Daoy (cell line): ENCODE measurements at regions not wholly inside any gene's neighbourhood (a gene's known extent, or its start where the extent isn't known, plus 50 kb on each side); places are given as distances from the start of the nearest gene placed in this dataset.
A peak's percentile ranks its signal among the peaks of the same experiment; 100 is the strongest.

Experiments used
- DNase-seq: peaks from one replicate; pipeline ENCODE4 v3.0.0-alpha.2; 2015; ENCODE audit warnings: low read depth

DNA sequence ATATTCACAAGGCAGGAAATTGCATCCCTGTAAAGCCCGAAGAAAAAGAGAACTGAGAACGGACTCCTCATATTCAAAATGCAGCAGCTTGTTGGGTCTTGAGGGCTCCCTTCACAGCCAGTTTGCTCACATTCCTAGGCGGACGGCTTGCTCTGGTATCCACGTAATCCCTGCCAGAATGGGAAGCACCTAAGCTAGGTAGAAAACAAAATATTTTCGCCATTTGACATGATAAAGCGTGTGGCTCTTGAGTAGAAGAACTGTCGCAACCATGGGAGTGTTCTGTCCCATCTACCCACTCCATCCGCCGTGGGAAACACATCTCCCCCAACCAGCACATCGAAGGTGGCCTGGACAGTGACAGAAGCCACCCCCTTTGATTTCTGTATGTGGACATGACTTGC, 183.1 kb downstream of the GAS1 start:
- no peak for DNase-seq

DNA sequence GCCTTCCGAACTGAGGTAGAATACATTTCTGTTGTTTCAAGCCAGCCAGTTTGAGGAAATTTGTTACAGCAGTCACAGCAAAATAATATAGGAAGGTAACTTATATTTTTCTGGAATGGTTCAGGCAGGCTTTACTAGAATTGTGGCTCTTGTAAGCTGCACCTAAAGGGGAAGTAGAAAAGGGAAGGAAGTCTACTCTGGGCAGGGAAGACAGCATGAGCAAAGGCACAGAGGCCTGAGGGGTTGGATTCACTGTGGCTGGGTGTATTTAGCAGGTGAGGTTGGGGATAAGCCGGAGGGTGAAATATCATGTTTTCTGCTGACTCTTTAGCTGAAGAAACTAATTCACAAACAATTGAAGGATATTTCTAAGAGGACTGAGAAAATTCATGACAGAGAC, 183.5 kb downstream of the GAS1 start:
- no peak for DNase-seq

DNA sequence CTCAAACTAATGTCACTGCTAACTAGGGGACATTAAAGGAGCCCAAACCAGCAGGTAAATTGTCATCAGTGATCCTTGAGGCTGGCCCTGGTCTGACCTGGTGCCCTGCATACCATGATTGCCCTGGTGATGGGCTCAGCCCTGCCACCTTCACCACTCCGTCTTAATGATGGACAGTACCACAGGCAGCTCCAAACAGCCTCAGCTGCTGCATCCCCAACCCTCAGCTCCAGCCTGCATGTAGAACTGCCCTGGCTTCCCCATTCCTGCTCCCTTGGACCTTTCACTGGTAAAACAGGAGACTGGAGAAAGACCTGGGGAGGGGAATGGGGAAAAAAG, 190.0 kb downstream of the GAS1 start:
- no peak for DNase-seq

DNA sequence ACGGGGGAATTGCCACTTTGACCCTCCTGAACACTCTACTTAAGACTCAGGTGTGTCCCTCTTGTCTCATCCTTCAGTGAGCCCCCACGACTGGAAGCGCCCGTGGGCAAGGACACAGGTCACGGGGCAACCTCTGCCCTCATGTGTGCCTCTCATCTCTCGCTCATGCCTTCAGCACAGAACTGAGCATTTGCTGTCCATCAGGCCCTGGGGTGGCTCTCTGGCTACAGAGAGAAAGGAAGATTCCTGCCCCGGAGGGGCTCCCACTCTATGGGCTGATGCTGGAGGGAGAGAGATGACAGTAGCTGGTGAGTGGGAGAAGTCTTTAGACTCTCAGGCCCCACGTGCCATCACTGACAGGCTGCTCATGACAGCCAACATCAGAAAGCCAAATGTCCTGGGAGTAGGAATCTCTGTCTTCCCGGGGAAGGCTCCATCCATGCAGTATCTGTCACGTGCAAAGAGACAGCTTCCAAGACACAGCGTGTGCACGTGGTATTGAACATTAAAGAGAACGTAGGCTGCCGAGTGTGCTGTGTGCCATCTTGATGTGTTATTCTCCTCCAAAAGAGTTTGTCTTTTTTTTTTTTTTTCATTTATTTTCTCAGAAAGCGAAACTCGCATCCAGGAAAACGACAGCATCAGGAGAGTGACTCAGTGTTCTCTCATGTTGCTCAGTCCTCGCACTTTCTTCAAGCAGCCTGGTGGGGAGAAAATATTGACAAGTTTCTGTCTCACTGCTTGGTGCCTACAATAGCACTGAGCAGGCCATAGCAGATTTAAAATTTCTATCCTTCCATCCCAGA, 190.5 kb downstream of the GAS1 start:
- DNase-seq = no peak

DNA sequence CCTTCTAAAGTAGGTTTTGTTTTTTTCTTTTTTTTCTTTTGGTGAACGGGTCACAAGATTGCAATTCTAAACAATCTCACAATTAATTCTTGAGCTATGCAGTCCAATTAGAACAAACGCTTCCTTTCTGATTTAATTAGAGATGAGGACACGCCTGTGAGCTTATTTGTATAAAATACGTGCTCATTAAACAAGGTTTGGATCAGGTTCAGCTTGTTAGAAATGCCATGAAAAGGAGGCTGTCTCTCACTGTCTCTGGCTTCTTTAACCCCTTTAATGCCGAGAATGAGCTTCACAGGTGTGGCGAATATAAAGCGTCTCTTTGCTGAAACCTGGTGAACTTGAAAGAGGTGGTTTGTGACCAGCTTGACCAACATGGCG, 191.8 kb downstream of the GAS1 start:
- DNase-seq = no peak

DNA sequence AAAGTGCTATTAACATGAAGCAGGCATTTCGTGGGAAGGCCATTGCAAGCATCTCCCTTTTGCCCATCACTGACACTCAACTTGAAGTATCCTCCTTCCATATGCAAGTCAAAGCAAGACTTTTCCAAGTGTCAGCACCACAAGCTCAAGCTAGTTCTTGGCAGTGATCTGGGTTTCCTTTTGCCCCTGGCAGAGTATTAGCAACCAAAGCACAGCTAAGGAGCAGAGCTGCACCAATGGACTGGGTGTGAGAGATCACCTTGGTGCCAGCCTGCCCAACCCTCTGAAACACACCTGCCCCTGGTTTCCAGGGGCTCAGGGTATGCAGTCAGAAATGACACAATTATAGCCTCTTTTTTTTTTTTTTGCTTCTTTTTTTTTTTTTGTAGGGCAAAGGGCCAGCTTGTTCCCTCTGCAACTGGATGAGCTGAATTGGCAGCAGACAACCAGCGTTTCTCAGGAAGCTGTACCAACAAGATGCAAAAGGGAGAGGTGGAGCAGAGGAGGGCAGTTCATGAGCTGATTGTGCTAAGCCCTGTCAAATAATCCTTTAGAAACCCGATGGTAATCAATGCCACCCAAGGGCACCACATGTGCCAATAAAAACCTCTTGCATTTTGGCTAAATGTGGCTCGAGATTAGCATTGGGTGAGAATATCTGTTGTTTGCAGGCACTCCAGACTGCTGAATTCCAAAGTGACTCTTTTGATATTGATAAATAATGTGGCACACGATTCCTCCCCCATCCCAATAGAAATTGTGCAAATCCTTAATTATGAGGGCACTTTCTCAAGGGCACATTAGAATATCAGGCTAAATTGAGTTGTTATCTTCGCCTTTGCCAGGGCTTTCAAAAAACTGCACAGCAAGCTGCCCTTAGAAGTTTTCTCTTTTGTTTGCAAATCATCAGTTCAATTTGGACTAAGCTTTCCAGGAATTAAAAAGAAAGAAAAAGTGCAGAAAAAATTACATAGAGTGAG, 192.4 kb downstream of the GAS1 start:
- DNase-seq = no peak

DNA sequence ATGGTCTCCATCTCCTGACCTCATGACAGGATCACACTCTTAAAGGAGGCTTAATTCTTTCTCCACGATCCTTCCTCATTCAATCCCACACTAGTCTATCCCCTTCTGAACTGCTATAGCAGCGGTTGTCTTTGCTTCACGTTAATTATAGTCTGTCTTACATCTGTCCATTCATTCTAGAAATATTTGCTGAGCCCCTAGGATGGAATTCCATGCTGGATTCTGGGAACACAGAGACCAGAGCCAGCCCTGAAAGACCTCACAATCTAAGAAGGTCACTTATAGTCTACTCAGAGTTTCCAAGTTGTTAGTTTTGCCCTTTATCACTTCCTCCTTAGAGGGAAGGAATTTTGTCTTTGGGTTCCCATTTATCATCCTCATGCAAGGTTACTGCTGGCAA, 193.5 kb downstream of the GAS1 start:
- DNase-seq = no peak

DNA sequence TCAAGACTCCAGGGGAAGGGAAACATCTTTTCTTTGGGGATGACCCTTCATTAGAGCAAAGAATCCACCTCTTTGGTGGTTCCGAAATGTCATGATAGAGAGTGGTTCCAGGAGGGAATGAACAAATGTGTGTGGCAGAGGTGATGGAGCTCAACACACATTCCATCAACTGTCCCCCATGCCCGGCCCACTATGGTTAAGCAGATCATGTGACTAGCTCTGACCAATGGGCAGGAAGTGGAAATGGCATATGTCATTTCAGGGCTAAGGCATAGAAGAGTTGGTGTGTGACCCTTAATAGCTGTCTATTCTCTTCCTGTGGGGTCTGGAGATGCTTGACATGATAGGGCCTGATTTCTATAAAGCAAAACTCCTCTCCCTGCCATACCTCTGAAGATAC, 194.6 kb downstream of the GAS1 start:
- no peak for DNase-seq

DNA sequence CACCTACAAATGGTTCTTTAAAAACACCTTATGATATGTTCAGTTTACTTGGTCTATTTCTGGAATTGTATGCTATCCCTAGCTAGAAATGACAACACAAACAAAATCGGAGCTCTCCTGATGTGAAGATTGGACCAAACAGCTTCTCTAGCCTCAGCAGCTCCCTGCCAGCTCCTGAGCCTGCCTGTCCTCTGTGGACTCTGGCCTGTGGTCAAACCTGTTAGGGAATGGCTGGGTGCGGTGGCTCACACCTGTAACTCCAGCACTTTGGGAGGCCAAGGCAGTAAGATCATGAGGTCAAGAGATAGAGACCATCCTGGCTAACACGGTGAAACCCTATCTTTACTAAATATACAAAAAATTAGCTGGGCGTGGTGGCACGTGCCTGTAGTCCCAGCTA, 195.3 kb downstream of the GAS1 start:
- no peak for DNase-seq

DNA sequence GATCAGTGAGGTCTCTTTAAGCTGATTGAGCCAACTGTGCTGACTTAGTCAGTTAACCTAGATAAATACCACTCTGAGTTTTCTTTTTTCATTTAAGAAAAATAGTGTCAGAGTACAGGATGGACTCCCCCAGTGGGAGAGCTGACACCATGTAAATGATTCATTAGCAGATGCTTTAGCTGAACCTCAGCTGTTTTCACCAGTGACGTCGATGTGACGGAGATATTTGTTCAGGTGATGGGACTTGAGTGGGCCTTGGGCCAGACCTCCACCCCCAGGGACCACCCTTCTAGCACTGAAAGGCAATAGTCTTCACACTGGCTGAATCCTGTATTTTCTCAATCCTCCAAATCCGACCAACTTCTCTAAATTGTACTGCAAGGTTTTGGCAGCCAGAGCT, 196.1 kb downstream of the GAS1 start:
- no peak for DNase-seq

DNA sequence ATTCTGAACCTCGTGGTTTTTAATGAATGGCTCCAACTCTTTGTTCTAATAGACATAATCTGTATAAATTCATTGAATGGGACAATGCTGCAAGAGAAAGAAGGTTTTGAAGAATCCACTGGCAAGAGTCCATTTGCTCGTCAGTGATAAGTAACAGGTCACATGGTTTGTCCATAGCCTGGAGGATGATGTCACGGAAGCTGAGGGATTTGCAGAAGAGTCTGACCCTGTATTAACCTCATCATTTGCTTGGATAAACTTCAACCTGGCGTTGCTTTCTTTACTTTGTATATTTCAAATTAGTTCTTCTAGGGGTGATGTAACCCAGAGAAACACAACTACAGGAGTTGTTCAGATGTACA, 197.4 kb downstream of the GAS1 start:
- DNase-seq = no peak

DNA sequence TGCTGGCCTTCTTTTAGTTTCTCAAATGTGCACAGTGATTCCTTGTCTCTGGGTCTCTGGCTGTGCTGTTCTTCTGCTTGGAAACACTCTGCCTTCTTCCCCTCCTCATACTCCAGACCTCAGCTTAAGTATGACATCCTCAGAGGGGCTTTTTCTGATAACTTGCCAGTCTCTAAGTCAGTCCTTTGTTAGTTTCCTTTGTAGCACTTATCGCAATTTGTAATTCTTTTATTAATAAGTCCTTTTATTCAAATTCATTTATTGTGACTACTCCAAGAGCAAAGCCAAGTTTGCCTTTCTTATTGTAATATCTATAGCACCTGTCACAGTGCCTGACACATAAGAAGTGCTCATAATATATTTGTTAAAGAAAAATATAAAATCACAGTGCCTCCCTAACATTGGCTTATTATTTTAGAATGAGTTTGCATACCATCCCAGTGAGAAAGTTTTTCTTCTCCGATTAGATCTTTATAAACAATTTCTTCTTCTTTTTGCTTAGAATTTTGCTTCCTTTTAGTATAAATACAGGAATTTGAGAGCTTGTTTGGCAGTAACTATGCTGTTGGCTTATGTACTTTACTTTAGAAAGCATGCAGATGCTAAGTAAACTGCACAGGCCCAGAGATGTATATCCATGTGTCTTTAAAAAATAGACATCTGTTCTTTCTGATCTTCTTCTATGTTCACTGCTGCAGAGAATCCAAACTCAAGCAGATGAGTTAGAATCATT, 198.0 kb downstream of the GAS1 start:
- DNase-seq = no peak

DNA sequence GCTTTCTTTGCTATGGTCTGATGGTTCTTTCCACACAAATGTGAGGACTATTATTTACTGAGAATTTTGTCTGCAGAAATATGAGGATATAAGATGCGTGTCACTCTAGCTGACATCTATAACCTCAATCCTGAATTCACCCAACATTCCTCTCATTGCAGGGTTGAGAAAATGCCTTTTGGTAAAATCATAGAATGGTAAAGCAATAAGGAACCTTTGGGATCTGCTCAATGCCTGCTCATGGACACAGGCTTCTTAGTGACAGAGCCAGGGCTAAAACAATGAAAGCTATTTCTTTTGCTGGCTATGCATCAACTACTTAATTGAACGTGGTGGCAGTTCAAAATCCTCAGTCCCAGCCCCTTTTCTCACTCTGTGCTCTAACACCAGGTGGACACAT, 199.6 kb downstream of the GAS1 start:
- no peak for DNase-seq

DNA sequence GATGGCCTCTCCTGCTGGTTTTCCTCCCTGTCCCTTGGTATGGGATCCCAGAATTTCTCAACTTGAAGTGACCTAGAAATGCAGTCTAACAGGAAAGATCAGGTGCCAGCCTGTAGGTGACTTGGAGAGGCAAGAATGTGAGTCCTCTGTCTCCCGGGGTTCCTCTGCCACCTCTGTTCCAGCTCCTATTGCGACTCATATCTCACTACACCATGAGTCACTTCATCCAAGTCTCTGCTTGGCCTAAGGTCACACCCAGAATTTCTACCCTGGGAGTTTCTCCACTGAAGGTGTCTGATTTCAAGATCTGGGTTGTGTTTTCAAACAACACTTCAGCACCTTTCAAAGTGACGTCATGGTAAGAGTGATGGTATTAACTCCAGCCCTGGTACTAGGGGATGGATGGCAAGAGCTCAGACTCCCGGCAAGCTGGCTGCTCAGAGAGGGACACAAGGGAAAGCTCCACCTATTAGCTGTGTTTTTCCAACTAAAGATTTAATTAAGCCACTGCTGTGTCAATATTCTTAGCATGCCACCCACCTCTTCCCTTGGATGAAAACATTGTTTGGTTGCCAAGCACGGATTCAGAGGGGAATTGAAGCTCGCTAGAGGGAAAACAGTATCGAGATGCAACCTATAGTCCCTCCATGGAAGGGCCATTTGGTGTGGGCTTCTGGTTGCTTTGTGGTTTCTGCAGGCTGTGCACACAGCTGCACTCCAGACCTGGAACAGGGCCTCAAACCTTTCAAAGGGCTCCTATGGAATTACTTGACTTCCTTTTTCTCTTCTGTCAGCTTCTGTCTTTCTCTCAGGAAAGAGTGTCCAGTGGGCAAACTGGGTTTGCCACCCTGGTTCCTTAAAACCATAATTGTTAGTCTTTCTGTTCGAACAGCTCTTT, 205.7 kb downstream of the GAS1 start:
- peak; percentile 90 for DNase-seq

DNA sequence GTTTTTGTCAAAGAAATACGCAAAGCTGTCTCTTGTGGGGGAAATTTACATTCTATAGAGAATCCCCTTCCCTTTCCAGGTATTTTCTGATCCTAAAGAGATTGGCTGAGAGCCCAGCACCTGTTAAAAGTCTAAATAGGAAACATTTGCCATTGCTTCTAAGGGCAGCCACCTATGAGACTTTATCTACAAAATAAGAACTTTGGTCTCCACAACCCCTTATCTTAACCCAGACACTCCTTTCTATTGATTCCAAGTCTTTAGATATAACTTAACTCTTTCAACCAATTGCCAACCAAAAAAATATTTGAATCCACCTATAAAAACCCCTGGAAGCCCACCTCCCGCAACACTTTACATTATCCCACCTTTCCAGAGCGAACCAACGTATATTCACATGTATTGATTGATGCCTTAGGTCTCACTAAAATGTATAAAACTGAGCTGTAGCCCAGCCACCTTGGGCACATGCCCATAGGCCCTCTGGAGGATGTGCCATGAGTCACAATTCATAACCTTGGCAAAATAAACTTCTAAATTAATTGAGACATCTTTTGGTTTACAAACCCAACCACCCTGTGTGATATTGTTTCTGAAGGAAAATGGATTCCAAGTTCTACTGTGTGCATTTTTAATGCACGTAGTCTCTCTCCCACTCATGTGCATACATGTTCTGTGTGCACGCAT, 211.4 kb downstream of the GAS1 start:
- DNase-seq = peak; percentile 45

DNA sequence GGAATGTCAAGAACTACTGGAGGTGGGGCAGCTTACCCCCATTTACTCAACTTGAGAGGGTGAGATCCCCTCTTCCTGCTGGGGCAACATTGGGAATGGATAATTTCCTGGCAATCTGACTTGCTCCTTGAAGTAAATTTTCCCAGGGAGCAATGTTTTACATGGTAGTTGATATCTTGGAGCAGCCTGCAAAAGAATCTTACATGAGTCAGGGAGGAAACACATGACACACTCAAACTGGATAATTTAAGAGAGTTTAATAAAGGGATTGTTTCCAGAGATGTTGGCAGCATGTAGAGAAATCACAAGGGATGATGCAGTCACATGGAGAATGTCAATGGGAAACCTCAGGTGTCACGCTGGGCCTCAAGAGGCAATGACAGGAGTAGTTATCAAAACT, 212.5 kb downstream of the GAS1 start:
- peak; percentile 56 for DNase-seq

DNA sequence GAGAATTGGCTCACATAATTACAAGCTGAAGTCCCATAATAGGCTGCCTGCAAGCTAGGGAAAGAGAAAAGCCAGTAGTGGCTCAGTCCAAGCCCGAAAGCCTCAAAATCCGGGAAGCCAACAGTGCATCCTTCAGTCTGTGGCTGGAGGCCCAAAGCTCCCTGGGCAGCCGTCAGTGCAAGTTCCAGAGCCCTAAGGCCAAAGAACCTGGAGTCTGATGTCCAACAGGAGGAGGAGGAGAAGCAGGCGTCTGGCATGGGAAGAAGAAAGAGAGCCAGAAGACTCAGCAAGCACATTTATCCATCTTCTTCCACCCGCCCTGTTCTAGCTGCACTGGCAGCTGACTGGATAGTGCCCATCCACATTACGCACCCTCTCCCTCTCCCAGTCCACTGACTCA, 213.4 kb downstream of the GAS1 start:
- DNase-seq = no peak

DNA sequence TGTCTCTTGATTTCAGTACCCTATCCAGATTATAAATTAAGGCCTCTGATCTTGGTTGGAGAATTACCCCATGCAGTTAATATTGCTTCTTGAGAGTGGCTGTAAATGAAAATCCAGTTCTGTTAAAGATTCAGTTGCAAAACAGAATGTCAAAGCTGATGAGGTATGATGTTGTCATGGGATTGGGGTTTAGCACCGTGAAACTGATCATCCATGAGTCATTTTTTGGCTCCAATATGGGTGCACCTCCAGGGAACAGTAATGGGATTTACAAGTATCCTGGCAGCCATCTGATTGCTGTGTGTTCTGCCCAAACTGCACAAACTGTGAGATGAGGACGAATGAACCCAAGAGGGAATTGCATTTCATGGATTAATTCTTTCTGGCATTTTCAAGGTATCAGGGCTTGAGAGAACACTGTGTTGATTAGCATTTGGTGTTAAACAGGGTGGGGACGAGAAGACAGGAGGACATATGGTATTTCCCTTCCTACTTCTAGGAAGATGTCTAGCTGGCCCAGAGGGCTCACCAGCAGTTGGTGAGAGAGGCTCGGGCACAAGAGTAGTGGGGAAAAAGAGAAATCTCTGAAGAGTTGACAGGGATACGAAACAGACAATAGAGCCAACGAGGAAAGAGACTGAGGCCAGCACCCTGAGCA, 214.7 kb downstream of the GAS1 start:
- DNase-seq = peak; percentile 90

DNA sequence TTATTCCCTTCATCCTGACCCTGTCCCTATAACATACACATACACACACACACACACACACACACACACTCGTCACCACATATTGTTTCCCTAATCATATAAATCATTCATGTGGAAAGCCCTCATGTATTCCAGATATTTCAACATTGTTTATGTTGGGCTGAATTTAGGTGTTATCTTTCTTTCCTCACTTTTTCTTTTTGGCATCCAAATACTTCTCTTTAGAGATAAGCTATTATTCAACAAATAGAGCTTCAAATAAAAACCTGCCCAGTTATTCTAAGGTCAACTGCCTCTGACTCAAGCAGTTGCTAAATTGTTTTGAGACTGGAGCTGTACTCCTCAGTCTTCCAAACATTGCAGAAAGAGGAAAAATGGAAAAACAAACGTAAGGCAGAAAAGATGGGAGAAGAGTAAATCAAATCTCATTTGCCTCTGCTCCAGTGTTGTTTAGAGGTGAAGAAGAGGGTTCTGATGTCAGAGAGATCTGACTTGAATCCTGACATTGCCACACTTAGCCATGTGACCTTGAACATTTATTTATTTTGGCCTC, 215.7 kb downstream of the GAS1 start:
- DNase-seq = peak; percentile 51
